ENCODE measurements at regions not wholly inside any gene's neighbourhood (a gene's known extent, or its start where the extent isn't known, plus 50 kb on each side); places are given as distances from the start of the nearest gene placed in this dataset.

- TF ChIP-seq CTCF (IDR thresholded peaks at IDR 0.05) (no peak), POLR2A (IDR thresholded peaks at IDR 0.05) (no peak), POLR2AphosphoS5 (IDR thresholded peaks at IDR 0.05) (no peak)
Observed at GRCh38 chr1:29584776-29585175, 348.5 kb downstream of the PTPRU start.
